GM12892 (cell line): ENCODE measurements at regions not wholly inside any gene's neighbourhood (a gene's known extent, or its start where the extent isn't known, plus 50 kb on each side); places are given as distances from the start of the nearest gene placed in this dataset.
"Not testable (repeated sequence)": the region's sequence is repeated elsewhere in the genome, so short reads cannot be mapped to it uniquely, and the experiment has no call there.

Experiments used
- DNase-seq: peaks from one replicate; pipeline ENCODE4 v3.0.0; 2011; ENCODE audit not compliant: insufficient read length
- FAIRE-seq: peaks from 2 replicates; lab custom pipeline; 2011; peaks lifted over from hg19 to GRCh38; lab: Jason Lieb, UNC
- POLR2A ChIP-seq: IDR thresholded peaks from 2 replicates; pipeline ENCODE4 v1.6.1; 2011; ENCODE audit warnings: low read depth, low read length, control low read depth
- POLR2AphosphoS5 ChIP-seq: IDR thresholded peaks from 2 replicates; pipeline ENCODE4 v1.6.1; 2011; ENCODE audit warnings: low read depth, low read length, control low read depth
- TAF1 ChIP-seq: IDR thresholded peaks from 2 replicates; pipeline ENCODE4 v1.6.1; 2011; ENCODE audit warnings: low read depth, mild to moderate bottlenecking, control low read depth, low read length, borderline replicate concordance

DNA sequence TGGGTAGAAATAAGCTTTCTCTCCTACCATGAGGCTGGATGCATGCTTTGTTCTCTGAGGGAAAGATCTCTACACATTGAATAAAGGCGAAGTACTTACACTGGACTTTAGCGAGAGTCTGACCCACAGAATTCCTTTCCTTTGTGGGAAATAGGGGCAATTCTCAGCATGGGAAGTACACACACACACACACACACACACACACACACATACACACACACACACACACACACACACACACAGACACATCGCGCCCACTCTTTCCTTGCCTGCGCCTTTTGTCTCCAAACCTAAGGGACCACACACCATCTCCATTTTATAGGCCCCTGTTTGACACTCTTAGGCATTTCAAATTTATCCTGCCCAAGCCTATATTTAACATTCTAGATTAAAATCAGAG is 83.8 kb downstream of the LUZP4 start:
- FAIRE-seq, result no peak

DNA sequence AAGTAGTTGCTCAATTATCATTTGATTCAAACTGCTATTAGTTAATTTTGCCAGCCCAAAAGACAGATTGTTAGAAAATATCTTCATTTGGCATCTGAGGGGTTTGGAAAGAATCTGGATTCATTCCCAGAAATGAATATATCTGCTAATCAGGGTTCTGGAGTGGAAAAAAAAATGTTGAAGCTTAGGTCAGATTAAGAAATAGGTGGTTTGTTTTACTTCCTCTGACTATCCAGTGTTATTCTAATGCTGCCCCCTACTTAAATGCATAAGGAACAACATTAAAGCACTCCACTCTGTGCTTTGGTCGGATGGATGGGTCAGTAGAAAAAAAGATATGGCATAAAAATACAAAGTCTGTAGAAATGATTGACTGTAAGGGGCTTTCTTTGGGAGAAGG is 89.0 kb downstream of the LUZP4 start:
- no peak for FAIRE-seq
- DNase-seq, result no peak
- no peak for TF ChIP-seq TAF1

More for the DNA sequence above, 83.8 kb downstream of the LUZP4 start:
- no peak for DNase-seq
- TF ChIP-seq TAF1 (no peak), POLR2AphosphoS5 (no peak), POLR2A (no peak)

DNA sequence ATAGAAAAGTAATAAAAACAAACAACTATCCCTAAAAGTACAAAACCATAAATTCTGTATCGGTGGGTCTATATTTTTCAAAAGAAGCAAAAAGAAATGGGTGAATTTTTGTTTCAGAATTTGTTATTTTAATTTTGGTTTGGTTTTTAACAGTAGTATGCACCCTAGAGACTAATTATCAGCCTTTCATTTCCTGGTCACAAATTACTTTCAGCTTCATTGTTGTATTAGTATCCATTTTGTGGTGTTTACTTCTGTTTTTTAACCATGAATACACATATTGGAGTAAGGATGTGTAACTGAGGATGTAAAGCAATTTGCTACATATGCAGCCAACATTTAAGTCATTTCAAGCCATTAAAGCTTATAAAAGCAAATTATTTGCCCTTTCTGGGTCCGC is 97.8 kb downstream of the LUZP4 start:
- no peak for FAIRE-seq
- no peak for TF ChIP-seq POLR2AphosphoS5
- no peak for TF ChIP-seq POLR2A
- TF ChIP-seq TAF1, result no peak
- DNase-seq, result no peak

DNA sequence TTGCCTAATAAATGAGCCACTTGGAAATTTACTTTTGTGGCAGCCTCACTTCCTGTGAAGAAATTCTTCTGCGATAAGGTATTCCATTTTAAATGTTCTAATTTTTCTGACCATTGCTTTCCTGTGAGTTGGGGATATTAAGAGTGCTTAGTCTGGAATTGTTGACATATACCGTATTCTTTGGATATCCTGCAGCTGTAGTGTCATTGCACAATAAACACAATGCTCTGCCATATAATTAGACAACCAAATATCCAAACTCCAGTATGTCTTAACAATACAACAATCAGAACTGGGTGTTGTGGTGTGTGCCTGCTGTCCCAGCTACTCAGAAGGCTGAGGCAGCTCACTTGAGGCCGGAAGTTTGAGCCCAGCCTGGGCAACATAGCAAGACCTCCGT is 99.4 kb downstream of the LUZP4 start:
- FAIRE-seq (no peak), DNase-seq (no peak)
- TF ChIP-seq POLR2AphosphoS5 (no peak), TAF1 (no peak), POLR2A (no peak)

DNA sequence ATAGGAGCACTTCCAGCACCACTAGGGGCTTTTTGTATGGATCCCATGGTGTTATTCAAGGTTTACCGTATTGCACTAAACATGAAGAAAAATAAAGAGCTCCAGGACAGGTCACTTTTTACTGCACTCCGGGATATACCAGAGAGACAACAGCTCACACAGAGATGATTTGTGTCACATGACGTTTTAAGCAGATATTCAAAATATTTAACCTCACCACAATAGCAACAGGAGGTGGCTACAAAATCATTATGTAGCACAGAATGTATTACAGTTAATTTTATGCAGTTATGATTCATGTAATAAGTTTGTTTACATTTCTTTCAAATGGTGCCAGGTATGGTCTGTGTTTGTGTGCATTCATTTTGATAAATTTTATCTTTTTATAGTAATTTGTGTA is 100.6 kb downstream of the LUZP4 start:
- TF ChIP-seq POLR2A (no peak), TAF1 (no peak)
- no peak for DNase-seq
- no peak for FAIRE-seq

DNA sequence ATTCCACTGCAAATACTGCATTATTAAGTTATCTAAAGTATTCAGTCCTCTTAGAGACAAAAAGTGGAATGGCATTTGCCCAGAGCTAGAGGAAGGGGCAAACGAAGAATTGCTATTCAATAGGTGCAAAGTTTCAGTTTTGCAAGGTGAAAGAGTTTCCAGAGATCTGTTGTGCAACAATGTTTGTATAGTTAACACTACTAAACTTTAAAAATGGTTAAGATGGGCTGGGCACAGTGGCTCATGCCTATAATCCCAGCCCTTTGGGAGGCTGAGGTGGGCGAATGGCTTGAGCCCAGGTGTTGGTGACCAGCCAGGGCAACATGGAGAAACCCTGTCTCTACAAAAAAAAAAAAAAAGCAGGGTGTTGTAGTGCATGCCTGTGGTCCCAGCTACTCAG is 102.5 kb downstream of the LUZP4 start:
- DNase-seq (no peak), FAIRE-seq (no peak)
- TF ChIP-seq TAF1 (no peak), POLR2AphosphoS5 (no peak), POLR2A (no peak)

DNA sequence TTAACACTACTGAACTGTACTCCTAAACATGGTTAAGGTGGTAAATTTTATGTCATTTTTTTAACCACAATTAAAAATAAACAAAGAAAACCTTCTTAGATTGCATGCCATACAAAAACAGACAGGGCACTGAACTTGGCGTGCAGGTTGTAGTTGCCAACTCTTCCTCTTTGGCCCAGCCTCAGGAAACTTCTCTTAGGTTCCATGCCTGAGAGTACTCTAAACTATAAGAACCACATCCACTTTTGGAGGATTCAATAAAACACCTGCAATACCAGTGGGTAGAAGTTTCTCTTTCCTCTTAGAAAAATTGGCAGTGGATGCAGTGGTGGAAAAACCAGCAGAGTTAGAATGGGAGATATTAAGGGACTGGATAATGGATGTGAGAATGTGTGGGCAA is 103.4 kb downstream of the LUZP4 start:
- no peak for FAIRE-seq
- DNase-seq, result no peak
- TF ChIP-seq POLR2A, result no peak
- no peak for TF ChIP-seq TAF1
- TF ChIP-seq POLR2AphosphoS5, result no peak

DNA sequence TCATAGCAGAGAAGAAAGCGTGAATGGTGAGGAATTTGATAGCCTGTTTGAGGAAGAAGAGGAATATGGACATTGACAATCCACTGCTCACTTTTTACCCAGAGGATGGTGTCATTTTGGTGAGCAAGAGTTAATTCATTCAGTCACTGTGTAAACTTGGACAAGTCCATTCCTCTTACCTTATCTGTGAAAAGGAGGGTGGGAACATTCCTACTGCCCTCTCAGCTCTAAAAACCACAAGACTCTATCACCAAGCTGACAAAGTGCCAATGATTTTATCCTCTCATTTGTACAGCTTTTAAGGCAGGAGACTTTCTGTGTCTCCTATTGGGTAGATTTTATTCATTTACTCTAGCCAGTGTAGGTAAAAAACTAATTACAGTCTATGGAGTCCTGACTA is 103.8 kb downstream of the LUZP4 start:
- DNase-seq (no peak), FAIRE-seq (no peak)
- TF ChIP-seq TAF1 (no peak), POLR2AphosphoS5 (no peak), POLR2A (no peak)

DNA sequence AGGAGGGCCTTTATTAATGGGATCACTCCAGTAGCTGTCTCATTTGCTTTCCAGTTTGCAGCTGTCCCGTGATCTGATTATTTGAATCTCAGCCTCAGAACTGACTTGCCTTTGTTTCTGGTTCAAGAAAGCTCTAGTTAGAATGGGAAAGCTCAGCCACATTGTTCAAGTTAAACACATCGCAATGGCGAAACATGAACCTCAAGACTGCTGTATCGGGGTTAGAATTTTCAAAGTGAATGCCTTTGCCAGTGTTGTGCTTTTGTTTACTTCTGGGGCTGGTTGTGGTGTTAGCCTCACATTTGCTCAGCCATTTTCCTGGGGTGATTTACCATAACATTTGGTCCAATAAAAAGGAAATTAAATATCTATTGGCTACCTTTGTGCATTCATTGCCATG is 105.3 kb downstream of the LUZP4 start:
- DNase-seq, FAIRE-seq: not testable (repeated sequence)

DNA sequence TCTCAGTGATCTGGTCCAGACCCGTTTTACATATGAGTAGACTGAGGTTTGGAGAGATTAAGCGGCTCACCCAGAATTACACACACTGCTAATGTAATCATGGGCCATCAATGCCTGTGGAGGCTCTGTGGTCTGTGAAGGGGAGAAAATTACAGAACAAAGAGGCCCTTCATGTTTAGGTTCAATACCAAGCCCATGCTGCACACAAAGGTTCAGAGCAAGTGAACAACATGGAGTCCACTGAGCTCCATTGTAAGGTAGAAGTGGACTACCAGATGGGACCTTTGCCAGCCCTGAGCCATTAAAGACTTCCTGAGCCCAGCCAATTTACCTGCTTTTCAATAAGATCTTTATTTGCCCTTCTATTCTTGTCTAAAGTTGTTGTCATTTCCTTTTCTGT is 109.8 kb downstream of the LUZP4 start:
- DNase-seq (no peak), FAIRE-seq (no peak)
- TF ChIP-seq TAF1 (no peak), POLR2AphosphoS5 (no peak), POLR2A (no peak)

DNA sequence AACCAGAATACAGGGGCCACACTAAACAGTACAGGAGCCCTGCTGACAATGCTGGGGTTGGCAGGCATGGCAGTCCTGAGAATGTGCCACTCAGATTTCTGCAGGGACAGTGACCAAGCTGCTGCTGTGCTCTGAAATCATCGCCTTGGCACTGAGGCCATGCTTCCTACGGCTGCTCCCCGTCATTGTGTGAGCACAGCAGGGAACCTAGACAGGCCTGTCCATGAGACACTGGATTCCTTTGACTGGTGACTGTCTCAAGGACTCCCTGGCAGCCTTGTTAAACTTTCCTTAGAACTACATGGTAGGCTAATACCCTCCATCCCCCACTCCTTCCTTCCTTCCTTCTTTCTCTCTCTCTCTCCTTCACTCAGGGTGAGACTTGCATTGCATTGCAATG is 111.4 kb downstream of the LUZP4 start:
- DNase-seq (no peak), FAIRE-seq (no peak)
- TF ChIP-seq POLR2AphosphoS5, result no peak
- TF ChIP-seq TAF1, result no peak
- no peak for TF ChIP-seq POLR2A

DNA sequence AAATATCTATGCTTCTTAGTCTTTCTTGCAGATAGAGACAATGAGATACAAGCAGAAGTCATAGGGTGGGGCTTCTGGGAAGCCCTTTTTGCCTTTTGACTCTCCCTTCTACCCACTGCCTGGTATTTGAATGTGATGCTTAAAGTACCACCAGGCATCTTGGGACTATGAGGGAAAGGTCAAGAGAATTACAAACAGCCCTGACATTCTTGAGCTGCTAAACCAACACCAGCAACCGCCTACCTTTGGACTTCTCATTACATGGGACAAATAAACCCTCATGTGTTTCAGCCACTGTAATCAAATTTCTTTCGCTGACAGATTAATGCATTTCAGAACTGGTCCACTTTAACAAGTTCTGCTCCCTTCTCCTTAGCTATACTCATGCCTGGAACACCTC is 112.8 kb downstream of the LUZP4 start:
- FAIRE-seq, result no peak
- DNase-seq, result no peak
- TF ChIP-seq POLR2AphosphoS5 (no peak), POLR2A (no peak), TAF1 (no peak)

DNA sequence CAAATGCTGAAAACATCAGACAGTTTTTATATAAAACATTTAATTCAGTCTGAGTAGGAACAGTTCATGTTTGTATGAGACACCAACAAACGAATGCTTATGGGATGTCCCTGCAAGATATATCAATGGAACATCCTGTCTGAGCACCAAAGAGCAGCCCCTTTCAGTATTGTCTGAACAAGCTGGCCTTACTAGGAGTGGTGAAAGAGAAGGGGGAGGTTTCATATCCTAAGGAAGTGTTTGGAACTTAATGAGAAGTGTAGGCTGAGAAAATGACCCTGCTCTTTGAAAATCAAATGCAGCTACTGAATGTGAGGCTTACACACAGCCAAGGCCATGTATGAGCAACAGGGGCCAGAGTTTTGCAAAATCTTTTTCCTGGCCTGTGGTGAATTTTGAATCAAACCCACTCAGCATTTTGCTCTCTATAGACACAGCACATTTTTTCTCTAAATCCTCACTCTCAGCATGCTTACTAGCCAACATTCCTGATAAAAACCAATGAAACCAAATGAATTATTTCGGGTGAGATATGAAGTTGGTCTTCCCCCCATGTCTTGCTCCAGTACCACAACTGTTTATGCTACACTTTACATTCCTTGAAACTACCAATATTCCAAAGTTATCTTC is 119.4 kb downstream of the LUZP4 start:
- no peak for DNase-seq
- no peak for FAIRE-seq
- no peak for TF ChIP-seq POLR2A
- no peak for TF ChIP-seq POLR2AphosphoS5
- no peak for TF ChIP-seq TAF1

DNA sequence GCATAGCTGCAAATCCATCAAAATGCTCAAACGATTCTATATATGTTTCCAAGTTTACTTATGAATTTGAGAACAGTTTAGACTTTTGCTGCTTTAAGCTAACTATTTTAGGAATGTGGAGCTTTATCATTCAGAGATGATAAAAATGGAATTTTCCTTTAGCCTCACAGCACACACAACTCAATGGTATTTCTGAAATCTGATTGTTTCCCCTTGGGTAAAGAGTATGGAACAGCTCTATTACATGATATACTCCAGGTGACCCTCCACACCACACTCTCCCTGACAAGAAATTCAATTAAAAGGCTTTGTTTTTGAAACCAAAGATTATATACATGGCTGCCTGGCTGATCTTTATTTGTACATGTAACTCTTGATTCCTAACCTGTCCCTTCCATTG is 120.0 kb downstream of the LUZP4 start:
- no peak for FAIRE-seq

More for the DNA sequence above, 120.0 kb downstream of the LUZP4 start:
- DNase-seq, result no peak
- no peak for TF ChIP-seq TAF1
- TF ChIP-seq POLR2A, result no peak
- no peak for TF ChIP-seq POLR2AphosphoS5
